WTC11 (cell line): ENCODE measurements at regions not wholly inside any gene's neighbourhood (a gene's known extent, or its start where the extent isn't known, plus 50 kb on each side); places are given as distances from the start of the nearest gene placed in this dataset.

Experiments used
- ATAC-seq: fragments of 200-7000 bp; cut with Tn5 transposase; 2 replicates; pipeline ENCODE4 v1.10.0; 2021; ENCODE audit warnings: mild to moderate bottlenecking, moderate library complexity
- CTCF ChIA-PET: fragments of 300-600 bp; sonication (Branson Sonifier 250); formaldehyde crosslinking; loops from one replicate; lab custom pipeline; 2021; ENCODE audit warnings: antibody characterized with exemption; lab: Charles Lee
- POLR2A ChIA-PET: fragments of 350-600 bp; sonication (Branson Sonifier 250); formaldehyde crosslinking; loops from one replicate; lab custom pipeline; 2021; ENCODE audit warnings: antibody characterized with exemption; lab: Charles Lee
- DNase-seq: peaks from one replicate; pipeline ENCODE4 v3.0.0; 2021; ENCODE audit warnings: low spot score
- H3K27ac Mint-ChIP-seq: 2 replicates; pipeline ENCODE4 v1.8.0; 2021; ENCODE audit warnings: mixed read lengths
- H3K27me3 Mint-ChIP-seq: 2 replicates; pipeline ENCODE4 v1.8.0; 2021; ENCODE audit warnings: low read depth, mild to moderate bottlenecking, moderate library complexity, mixed read lengths
- H3K36me3 Mint-ChIP-seq: 2 replicates; pipeline ENCODE4 v1.8.0; 2021; ENCODE audit warnings: mixed read lengths
- H3K4me1 Mint-ChIP-seq: 2 replicates; pipeline ENCODE4 v1.8.0; 2022; ENCODE audit warnings: mixed read lengths
- H3K4me3 Mint-ChIP-seq: 2 replicates; pipeline ENCODE4 v1.8.0; 2021; ENCODE audit warnings: mild to moderate bottlenecking, moderate library complexity, mixed read lengths
- H3K9me3 Mint-ChIP-seq: 2 replicates; pipeline ENCODE4 v1.8.0; 2021; ENCODE audit warnings: mixed read lengths
- CBFB ChIP-seq: sonication (generic); formaldehyde crosslinking; IDR thresholded peaks from 2 replicates; pipeline ENCODE4 v1.8.1; 2022; ENCODE audit warnings: mild to moderate bottlenecking, low read depth, missing genetic modification reagents
- CREM ChIP-seq: sonication (generic); formaldehyde crosslinking; IDR thresholded peaks from 2 replicates; pipeline ENCODE4 v1.8.1; 2022; ENCODE audit warnings: mild to moderate bottlenecking, missing genetic modification reagents, moderate library complexity
- ELF4 ChIP-seq: sonication (generic); formaldehyde crosslinking; IDR thresholded peaks from 2 replicates; pipeline ENCODE4 v1.8.1; 2022; ENCODE audit warnings: low read depth, mild to moderate bottlenecking, moderate library complexity, missing genetic modification reagents
- ESRRA ChIP-seq: sonication (generic); formaldehyde crosslinking; IDR thresholded peaks from 2 replicates; pipeline ENCODE4 v1.8.1; 2022; ENCODE audit warnings: mild to moderate bottlenecking, missing genetic modification reagents, borderline replicate concordance
- FOXK1 ChIP-seq: sonication (generic); formaldehyde crosslinking; IDR thresholded peaks from 2 replicates; pipeline ENCODE4 v1.8.0; 2022; ENCODE audit warnings: mild to moderate bottlenecking, moderate library complexity, missing genetic modification reagents
- GRHL2 ChIP-seq: fragments of 250-450 bp; sonication (Bioruptor Pico); IDR thresholded peaks from 2 replicates; pipeline ENCODE4 v1.8.0; 2022; ENCODE audit warnings: mild to moderate bottlenecking, moderate library complexity; ENCODE audit not compliant: insufficient replicate concordance, severe bottlenecking
- KAT7 ChIP-seq: sonication (generic); formaldehyde crosslinking; IDR thresholded peaks from 2 replicates; pipeline ENCODE4 v1.8.1; 2023; ENCODE audit warnings: missing genetic modification reagents, mild to moderate bottlenecking, borderline replicate concordance
- NR2C2 ChIP-seq: sonication (generic); formaldehyde crosslinking; IDR thresholded peaks from 2 replicates; pipeline ENCODE4 v1.8.0; 2022; ENCODE audit warnings: mild to moderate bottlenecking, missing genetic modification reagents
- RELA ChIP-seq: sonication (generic); formaldehyde crosslinking; IDR thresholded peaks from 2 replicates; pipeline ENCODE4 v1.8.1; 2022; ENCODE audit warnings: missing genetic modification reagents, mild to moderate bottlenecking, borderline replicate concordance
- RORB ChIP-seq: fragments of 250-450 bp; sonication (Bioruptor Pico); IDR thresholded peaks from 2 replicates; pipeline ENCODE4 v1.9.0; 2021; ENCODE audit warnings: mild to moderate bottlenecking
- TCF7 ChIP-seq: sonication (generic); formaldehyde crosslinking; IDR thresholded peaks from 2 replicates; pipeline ENCODE4 v1.8.0; 2022; ENCODE audit warnings: mild to moderate bottlenecking, low read depth, missing genetic modification reagents, moderate library complexity
- ZNF121 ChIP-seq: sonication (generic); formaldehyde crosslinking; IDR thresholded peaks from 2 replicates; pipeline ENCODE4 v1.8.0; 2023; ENCODE audit warnings: missing genetic modification reagents
- ZNF423 ChIP-seq: fragments of 250-450 bp; sonication (Bioruptor Pico); IDR thresholded peaks from 2 replicates; pipeline ENCODE4 v2.1.2; 2022; ENCODE audit warnings: mild to moderate bottlenecking, moderate library complexity
- TF ChIP-seq, protein P1 (sequence below): sonication (generic); formaldehyde crosslinking; IDR thresholded peaks from 2 replicates; pipeline ENCODE4 v1.8.0; 2022; ENCODE audit warnings: mild to moderate bottlenecking, missing genetic modification reagents
- TF ChIP-seq, protein P2 (sequence below): sonication (generic); formaldehyde crosslinking; IDR thresholded peaks from 2 replicates; pipeline ENCODE4 v1.8.0; 2023; ENCODE audit warnings: missing genetic modification reagents, mild to moderate bottlenecking, borderline replicate concordance
- TF ChIP-seq, protein P3 (sequence below): fragments of 250-450 bp; sonication (Bioruptor Pico); IDR thresholded peaks from 2 replicates; pipeline ENCODE4 v1.9.0; 2021; ENCODE audit warnings: moderate library complexity, mild to moderate bottlenecking, inconsistent platforms, borderline replicate concordance
- TF ChIP-seq, protein P4 (sequence below): sonication (generic); formaldehyde crosslinking; IDR thresholded peaks from 2 replicates; pipeline ENCODE4 v1.8.1; 2023; ENCODE audit warnings: mild to moderate bottlenecking, missing genetic modification reagents, borderline replicate concordance
- TF ChIP-seq, protein P5 (sequence below): sonication (generic); formaldehyde crosslinking; IDR thresholded peaks from 2 replicates; pipeline ENCODE4 v1.8.1; 2022; ENCODE audit warnings: low read depth, missing genetic modification reagents, borderline replicate concordance

DNA sequence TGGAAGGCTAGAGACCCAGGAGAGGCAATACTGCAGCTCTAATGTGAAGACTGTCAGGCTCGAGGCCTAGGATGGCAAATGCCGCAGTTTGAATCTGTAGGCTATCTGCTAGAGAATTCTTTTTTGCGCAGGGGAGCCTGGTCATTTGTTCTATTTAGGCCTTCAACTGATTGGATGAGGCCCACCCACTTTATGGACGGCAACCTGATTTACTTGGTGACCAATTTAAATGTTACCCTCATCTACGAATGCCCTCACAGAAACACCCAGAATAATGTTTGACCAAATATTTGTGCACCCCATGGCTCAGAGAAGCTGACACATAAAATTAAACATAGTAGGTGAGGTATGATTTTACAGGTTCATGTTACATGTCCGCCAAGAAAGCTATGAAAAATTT lies 300.7 kb upstream of the GRM7 start:
- CTCF ChIA-PET, result no interaction called here
- Mint-ChIP-seq H3K9me3 (peaks cover 54% of the 10 kb centered on the region), H3K27ac (no peak overlapping the region), H3K4me3 (no peak overlapping the region)
- POLR2A ChIA-PET, result no interaction called here
- TF ChIP-seq NR2C2 (CRISPR knock-in tag) (no peak), CBFB (no peak), RORB (no peak), ELF4 (no peak), ESRRA (CRISPR knock-in tag) (no peak), RELA (CRISPR knock-in tag) (no peak), ZNF423 (no peak), FOXK1 (CRISPR knock-in tag) (no peak), CREM (CRISPR knock-in tag) (no peak), GRHL2 (CRISPR knock-in tag) (no peak), TCF7 (CRISPR knock-in tag) (no peak), ZNF121 (CRISPR knock-in tag) (no peak), KAT7 (CRISPR knock-in tag) (no peak)
- TF ChIP-seq, protein P1, sequence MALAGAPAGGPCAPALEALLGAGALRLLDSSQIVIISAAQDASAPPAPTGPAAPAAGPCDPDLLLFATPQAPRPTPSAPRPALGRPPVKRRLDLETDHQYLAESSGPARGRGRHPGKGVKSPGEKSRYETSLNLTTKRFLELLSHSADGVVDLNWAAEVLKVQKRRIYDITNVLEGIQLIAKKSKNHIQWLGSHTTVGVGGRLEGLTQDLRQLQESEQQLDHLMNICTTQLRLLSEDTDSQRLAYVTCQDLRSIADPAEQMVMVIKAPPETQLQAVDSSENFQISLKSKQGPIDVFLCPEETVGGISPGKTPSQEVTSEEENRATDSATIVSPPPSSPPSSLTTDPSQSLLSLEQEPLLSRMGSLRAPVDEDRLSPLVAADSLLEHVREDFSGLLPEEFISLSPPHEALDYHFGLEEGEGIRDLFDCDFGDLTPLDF (CRISPR knock-in tag), result no peak
- TF ChIP-seq, protein P2, sequence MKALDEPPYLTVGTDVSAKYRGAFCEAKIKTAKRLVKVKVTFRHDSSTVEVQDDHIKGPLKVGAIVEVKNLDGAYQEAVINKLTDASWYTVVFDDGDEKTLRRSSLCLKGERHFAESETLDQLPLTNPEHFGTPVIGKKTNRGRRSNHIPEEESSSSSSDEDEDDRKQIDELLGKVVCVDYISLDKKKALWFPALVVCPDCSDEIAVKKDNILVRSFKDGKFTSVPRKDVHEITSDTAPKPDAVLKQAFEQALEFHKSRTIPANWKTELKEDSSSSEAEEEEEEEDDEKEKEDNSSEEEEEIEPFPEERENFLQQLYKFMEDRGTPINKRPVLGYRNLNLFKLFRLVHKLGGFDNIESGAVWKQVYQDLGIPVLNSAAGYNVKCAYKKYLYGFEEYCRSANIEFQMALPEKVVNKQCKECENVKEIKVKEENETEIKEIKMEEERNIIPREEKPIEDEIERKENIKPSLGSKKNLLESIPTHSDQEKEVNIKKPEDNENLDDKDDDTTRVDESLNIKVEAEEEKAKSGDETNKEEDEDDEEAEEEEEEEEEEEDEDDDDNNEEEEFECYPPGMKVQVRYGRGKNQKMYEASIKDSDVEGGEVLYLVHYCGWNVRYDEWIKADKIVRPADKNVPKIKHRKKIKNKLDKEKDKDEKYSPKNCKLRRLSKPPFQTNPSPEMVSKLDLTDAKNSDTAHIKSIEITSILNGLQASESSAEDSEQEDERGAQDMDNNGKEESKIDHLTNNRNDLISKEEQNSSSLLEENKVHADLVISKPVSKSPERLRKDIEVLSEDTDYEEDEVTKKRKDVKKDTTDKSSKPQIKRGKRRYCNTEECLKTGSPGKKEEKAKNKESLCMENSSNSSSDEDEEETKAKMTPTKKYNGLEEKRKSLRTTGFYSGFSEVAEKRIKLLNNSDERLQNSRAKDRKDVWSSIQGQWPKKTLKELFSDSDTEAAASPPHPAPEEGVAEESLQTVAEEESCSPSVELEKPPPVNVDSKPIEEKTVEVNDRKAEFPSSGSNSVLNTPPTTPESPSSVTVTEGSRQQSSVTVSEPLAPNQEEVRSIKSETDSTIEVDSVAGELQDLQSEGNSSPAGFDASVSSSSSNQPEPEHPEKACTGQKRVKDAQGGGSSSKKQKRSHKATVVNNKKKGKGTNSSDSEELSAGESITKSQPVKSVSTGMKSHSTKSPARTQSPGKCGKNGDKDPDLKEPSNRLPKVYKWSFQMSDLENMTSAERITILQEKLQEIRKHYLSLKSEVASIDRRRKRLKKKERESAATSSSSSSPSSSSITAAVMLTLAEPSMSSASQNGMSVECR (CRISPR knock-in tag), result no peak
- TF ChIP-seq, protein P3, sequence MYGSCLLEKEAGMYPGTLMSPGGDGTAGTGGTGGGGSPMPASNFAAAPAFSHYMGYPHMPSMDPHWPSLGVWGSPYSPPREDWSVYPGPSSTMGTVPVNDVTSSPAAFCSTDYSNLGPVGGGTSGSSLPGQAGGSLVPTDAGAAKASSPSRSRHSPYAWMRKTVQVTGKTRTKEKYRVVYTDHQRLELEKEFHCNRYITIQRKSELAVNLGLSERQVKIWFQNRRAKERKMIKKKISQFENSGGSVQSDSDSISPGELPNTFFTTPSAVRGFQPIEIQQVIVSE (CRISPR knock-in tag), result no peak
- TF ChIP-seq, protein P4, sequence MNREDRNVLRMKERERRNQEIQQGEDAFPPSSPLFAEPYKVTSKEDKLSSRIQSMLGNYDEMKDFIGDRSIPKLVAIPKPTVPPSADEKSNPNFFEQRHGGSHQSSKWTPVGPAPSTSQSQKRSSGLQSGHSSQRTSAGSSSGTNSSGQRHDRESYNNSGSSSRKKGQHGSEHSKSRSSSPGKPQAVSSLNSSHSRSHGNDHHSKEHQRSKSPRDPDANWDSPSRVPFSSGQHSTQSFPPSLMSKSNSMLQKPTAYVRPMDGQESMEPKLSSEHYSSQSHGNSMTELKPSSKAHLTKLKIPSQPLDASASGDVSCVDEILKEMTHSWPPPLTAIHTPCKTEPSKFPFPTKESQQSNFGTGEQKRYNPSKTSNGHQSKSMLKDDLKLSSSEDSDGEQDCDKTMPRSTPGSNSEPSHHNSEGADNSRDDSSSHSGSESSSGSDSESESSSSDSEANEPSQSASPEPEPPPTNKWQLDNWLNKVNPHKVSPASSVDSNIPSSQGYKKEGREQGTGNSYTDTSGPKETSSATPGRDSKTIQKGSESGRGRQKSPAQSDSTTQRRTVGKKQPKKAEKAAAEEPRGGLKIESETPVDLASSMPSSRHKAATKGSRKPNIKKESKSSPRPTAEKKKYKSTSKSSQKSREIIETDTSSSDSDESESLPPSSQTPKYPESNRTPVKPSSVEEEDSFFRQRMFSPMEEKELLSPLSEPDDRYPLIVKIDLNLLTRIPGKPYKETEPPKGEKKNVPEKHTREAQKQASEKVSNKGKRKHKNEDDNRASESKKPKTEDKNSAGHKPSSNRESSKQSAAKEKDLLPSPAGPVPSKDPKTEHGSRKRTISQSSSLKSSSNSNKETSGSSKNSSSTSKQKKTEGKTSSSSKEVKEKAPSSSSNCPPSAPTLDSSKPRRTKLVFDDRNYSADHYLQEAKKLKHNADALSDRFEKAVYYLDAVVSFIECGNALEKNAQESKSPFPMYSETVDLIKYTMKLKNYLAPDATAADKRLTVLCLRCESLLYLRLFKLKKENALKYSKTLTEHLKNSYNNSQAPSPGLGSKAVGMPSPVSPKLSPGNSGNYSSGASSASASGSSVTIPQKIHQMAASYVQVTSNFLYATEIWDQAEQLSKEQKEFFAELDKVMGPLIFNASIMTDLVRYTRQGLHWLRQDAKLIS (CRISPR knock-in tag), result no peak
- TF ChIP-seq, protein P5, sequence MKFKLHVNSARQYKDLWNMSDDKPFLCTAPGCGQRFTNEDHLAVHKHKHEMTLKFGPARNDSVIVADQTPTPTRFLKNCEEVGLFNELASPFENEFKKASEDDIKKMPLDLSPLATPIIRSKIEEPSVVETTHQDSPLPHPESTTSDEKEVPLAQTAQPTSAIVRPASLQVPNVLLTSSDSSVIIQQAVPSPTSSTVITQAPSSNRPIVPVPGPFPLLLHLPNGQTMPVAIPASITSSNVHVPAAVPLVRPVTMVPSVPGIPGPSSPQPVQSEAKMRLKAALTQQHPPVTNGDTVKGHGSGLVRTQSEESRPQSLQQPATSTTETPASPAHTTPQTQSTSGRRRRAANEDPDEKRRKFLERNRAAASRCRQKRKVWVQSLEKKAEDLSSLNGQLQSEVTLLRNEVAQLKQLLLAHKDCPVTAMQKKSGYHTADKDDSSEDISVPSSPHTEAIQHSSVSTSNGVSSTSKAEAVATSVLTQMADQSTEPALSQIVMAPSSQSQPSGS (CRISPR knock-in tag), result no peak
- TF ChIP-seq, all 79 proteins: peak for 0
- ATAC-seq (no peak), DNase-seq (no peak)
- no peaks in the 10 kb centered on the region for H3K4me1 Mint-ChIP-seq
- no peaks in the 10 kb centered on the region for H3K27me3 Mint-ChIP-seq
- peaks cover 32% of the 10 kb centered on the region for H3K36me3 Mint-ChIP-seq
